Ovary (tissue), 3 donors: ENCODE measurements at regions not wholly inside any gene's neighbourhood (a gene's known extent, or its start where the extent isn't known, plus 50 kb on each side); places are given as distances from the start of the nearest gene placed in this dataset.

Experiments used
- CTCF ChIP-seq, 3 donors: fragments of 450-650 bp in 2 of 3; fragments of 200-600 bp in 1 of 3; IDR thresholded peaks; one replicate each; pipeline versions ENCODE4 v1.5.1 to v1.8.0; 2016 to 2022; ENCODE audit warnings: antibody characterized with exemption in 3 of 3, mild to moderate bottlenecking in 1 of 3
- POLR2A ChIP-seq: fragments of 450-650 bp; IDR thresholded peaks from one replicate; pipeline ENCODE4 v1.6.1; 2017; ENCODE audit warnings: antibody characterized with exemption, mild to moderate bottlenecking, moderate library complexity
- donor health status: DM: no; HTN: no; CAD: no.

- no peak for TF ChIP-seq CTCF (IDR thresholded peaks at IDR 0.05)
- TF ChIP-seq POLR2A: no peak
Observed at GRCh38 chr2:16057661-16058060, 117.3 kb downstream of the MYCN start.
